Hematopoietic multipotent progenitor cell (in vitro differentiated cells): ENCODE measurements at regions not wholly inside any gene's neighbourhood (a gene's known extent, or its start where the extent isn't known, plus 50 kb on each side); places are given as distances from the start of the nearest gene placed in this dataset.
"Not testable (repeated sequence)": the region's sequence is repeated elsewhere in the genome, so short reads cannot be mapped to it uniquely, and the experiment has no call there.

Experiments used
- DNase-seq, 3 donors: peaks; one replicate each; pipeline ENCODE4 v3.0.0-alpha.2; 2011 to 2015; ENCODE audit warnings: low read depth in 2 of 3, low spot score in 2 of 3

GRCh38 chr6:126890055-126890454, 228.4 kb upstream of the RSPO3 start:
- no peak for DNase-seq

- DNase-seq: no peak
Measured at GRCh38 chr6:126891158-126891557, 227.3 kb upstream of the RSPO3 start.

GRCh38 chr6:126892869-126893268, 225.6 kb upstream of the RSPO3 start:
- not testable (repeated sequence) for DNase-seq

DNA sequence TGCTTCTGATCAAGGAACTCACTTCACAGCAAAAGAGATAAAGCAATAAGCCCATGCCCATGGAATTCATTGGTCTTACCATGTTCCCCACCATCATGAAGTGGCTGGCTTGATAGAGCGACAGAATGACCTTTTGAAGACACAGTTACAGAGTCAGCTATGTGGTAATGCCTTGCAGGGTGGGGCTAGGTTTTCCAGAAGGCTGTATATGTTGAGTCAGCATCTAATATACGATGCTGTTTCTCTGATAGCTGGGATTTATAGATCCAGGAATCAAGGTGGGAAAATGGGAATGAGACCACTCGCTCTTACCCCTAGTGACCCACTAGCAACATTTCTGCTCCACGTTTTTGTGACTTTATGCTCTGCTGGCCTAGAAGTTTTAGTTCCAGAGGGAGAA, 220.7 kb upstream of the RSPO3 start:
- DNase-seq: no peak

DNA sequence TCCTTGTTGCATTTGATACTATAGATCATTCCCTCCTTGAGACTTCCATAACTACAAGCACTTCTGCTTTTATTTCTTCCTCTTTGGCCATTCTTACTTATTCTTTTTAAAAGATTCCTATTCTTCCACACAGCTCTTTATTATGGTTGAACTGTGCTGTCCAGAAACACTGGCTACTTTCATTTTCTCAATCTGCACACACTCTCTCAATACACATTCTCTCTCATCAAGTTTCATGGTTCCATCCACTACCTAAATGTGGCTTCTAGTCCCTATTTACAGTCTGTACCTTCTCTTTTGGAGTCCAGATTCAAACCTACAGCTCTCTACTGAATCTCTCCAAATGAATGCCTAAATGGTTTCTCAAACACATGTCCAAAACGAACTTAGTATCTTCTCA, 214.3 kb upstream of the RSPO3 start:
- no peak for DNase-seq

DNA sequence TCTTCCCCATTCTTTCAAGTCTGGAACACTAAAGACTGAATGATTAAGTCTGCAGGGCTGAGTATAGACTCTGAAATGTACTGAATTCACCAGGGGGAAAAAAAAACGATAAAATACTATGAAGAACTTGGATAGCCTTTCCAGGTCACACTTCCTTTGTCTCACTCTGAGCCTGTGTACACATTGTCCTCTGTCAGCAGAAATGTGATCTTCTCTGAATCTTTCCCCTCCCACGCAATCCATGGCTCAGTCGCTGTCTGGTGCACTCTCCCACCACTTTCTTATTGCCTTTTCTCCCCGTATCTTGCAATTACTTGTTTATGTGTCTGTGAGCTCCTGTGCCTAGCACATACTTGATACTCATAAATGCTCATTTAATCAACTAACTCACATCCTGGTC, 212.6 kb upstream of the RSPO3 start:
- DNase-seq: no peak

DNA sequence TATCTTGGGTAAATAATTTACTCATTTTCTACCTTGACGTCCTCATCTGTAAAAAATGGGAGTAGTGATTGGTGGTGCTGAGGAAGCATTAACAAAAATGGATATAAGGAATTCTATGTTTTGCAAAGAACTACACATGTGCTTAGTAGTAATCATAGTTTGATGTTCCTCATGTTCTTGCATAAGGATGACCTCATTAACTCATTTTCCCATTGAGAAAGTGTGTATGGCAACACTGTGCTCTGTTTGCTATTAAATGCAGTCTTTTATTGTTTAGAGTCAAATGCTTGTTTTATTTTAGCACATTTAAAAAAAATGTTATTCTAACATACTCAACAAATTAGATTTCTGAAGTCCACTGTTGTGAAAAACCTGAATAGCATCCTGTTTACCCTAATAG, 211.2 kb upstream of the RSPO3 start:
- DNase-seq: no peak

GRCh38 chr6:126907996-126908395, 210.5 kb upstream of the RSPO3 start:
- no peak for DNase-seq

- DNase-seq: no peak
Measured at GRCh38 chr6:126909493-126909892, 209.0 kb upstream of the RSPO3 start.

GRCh38 chr6:126913651-126914050, 204.8 kb upstream of the RSPO3 start:
- no peak for DNase-seq

DNA sequence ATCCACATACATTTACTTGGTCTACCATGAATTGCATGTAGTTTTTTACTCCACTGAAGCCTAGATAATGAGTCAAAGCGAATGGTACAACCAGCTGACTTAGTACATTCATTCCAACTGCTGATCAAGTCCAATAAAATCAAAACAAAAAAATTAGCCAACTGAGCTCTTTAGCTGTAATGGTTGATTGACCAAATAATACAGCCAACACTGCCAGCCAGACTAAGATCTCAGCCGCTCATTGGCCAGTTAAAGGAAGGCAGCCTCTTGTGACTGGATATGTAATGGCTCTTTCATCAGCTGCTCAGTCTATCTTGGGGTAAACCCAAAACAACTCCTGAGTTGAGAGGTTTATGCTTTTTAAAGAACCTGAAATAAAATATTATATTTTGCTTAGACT, 204.3 kb upstream of the RSPO3 start:
- no peak for DNase-seq

DNA sequence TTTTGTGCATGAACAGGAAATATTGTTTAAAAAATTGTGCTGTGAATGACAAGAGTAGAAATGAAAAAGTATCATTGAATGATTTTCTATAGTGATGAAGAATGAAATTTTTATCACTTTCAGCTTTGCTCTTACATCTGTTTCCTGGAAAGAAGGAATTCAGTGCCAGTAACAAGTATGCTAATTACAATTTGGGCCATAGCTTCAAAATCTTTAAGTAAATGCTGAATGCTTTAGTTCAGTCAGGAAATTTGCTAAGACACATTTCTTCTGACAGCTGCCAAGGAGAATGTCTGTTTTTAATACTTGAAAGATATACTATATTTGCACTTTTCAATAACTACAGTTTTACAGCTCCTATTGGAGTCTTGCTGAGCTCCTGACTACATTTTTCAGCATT, 203.7 kb upstream of the RSPO3 start:
- DNase-seq: no peak

- no peak for DNase-seq
Measured at GRCh38 chr6:126919947-126920346, 198.5 kb upstream of the RSPO3 start.

- DNase-seq: no peak
Measured at GRCh38 chr6:126923807-126924206, 194.7 kb upstream of the RSPO3 start.

DNA sequence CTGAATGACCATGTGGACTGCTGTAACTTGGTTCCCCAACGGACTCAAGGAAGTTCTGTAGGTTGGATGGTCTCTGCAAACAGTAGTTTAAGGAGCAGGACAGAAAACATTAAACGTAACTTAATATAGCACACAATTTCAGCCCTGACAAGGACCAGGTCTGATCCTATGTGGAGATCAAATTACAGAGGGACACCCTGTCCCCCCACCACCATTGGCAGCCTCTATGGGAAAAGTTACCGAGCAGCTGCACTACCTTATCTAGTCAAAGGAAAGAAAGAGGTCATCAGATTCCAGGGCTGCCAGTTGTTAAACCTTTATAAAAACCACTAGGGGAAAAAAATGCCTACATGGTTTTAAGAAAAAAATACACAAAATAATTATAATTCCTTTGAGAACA, 191.5 kb upstream of the RSPO3 start:
- DNase-seq: no peak

DNA sequence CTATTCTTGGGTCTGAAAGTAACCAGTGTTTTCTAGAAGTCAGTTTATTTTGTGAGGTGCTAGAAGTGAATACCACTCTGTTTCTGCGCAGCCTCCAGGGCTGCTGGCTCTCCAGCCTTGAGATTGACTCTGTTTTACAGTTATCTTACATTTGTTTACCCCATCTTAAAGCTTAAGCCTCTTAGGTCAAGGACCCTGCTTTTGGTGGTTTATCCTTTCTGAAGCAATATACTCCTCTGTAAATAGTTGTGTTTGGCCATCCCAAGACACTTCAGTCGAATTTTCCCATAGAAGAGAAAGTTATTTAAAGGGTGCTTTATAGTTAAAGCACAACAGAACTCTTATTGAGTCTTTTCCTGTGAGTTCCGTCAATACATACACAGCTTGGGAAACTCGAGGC, 190.6 kb upstream of the RSPO3 start:
- DNase-seq: no peak

GRCh38 chr6:126937426-126937825, 181.0 kb upstream of the RSPO3 start:
- DNase-seq: no peak

- no peak for DNase-seq
Measured at GRCh38 chr6:126939784-126940183, 178.7 kb upstream of the RSPO3 start.

GRCh38 chr6:126941751-126942150, 176.7 kb upstream of the RSPO3 start:
- no peak for DNase-seq

GRCh38 chr6:126944512-126944911, 174.0 kb upstream of the RSPO3 start:
- no peak for DNase-seq

GRCh38 chr6:126945150-126945685, 173.3 kb upstream of the RSPO3 start:
- no peak for DNase-seq

DNA sequence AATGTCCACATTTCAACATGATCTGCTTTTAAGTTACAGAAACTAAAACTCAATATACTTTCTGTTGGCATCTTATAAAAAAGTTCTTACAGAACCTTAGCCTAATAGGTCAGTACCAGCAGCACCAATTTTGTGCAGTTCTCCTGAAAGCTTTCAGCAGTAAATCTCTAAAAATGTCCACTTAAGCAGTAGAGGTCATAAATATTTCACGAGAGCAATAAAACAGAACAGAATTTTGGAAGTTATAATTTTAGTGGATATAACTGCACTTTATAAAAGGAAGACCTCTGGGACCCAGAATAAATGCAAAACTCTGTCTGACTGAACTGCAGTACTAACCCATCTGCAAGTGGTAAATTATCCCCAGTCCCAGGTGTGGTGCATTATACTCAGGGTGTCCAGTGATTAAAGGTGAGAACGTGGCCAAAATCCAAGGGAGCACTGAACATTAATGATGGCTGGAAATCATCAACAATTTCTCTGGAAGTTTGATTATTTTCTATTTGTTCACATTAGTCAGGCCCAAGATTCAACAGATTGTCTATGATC, 172.6 kb upstream of the RSPO3 start:
- DNase-seq: no peak

- no peak for DNase-seq
Measured at GRCh38 chr6:126947070-126947469, 171.4 kb upstream of the RSPO3 start.
